IPS DF 6.9 (cell line): ENCODE measurements at regions not wholly inside any gene's neighbourhood (a gene's known extent, or its start where the extent isn't known, plus 50 kb on each side); places are given as distances from the start of the nearest gene placed in this dataset.

Source experiments
- DNase-seq: peaks from one replicate; pipeline ENCODE4 v3.0.0-alpha.2; 2013; ENCODE audit warnings: low read depth, low spot score
- H3K27ac ChIP-seq: one replicate; pipeline ENCODE4 v1.5.1; 2013; ENCODE audit warnings: low read length, control low read depth
- H3K27me3 ChIP-seq: 2 replicates; pipeline ENCODE4 v1.6.1; 2013; ENCODE audit warnings: mild to moderate bottlenecking, low read length; ENCODE audit not compliant: control insufficient read depth, insufficient read depth
- H3K36me3 ChIP-seq: 2 replicates; pipeline ENCODE4 v1.6.1; 2013; ENCODE audit warnings: low read length; ENCODE audit not compliant: control insufficient read depth, insufficient read depth
- H3K4me1 ChIP-seq: 2 replicates; pipeline ENCODE4 v1.6.1; 2013; ENCODE audit warnings: low read length; ENCODE audit not compliant: control insufficient read depth, insufficient read depth
- H3K4me3 ChIP-seq: 2 replicates; pipeline ENCODE4 v1.5.1; 2013; ENCODE audit warnings: mild to moderate bottlenecking, low read length
- H3K9me3 ChIP-seq: 2 replicates; pipeline ENCODE4 v1.6.1; 2013; ENCODE audit warnings: low read length, inconsistent platforms; ENCODE audit not compliant: control insufficient read depth, insufficient read depth
- WGBS: extraction: QIAGEN DNeasy Blood & Tissue Kit; methylation state at CpG from one replicate; pipeline ENCODE4 v1.1.7; 2013; ENCODE audit warnings: mixed read lengths, missing lambda C conversion rate; ENCODE audit not compliant: insufficient read length, insufficient coverage; 5-methylcytosine and 5-hydroxymethylcytosine counted together

DNA sequence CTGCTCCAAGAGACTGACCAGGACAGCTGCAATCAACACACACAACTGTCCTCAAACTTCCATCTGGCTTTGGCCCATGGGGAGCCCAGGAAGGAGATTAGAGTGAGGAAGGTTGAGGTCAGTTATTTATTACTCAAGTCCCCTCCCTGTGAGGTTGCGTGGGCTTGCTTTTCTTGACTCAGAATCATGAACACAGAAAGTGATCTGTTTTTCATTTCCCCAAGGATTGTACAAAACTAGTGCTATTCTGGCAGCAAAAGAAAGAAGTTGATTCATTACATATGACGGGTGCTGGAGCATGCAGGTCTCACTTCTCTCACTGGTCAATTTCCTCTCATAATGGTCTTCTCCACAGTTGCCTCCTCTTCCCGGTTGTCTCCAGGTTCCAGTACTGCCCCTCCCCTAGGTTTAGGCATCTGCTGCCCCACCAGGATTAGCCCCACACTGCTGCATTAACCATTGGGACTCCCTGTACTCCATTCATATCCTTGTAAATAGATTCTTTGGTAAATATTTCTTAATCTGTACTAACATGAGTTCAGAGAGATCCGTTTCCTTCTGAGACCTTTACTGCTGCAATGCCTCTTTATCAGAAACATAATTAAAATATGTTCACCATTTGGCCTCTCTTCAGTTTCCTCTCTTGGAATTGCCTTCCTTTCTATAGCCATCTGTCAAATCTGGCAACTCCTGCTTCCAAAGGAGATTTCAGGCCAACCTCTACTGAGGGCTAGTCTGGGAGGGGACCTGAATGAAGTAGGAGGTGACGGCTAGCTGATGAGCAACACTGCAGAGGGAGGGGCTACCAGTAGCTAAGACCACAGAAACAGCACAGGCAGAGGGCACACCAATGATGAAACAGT lies 888.8 kb downstream of the QKI start:
- H3K9me3 ChIP-seq: no peaks in the 10 kb centered on the region
- H3K4me3 ChIP-seq: no peak overlapping the region
- no CpG with 5 or more reads among the region's 5 CpGs for WGBS
- DNase-seq: no peak
- no peak overlapping the region for H3K27ac ChIP-seq
- no peaks in the 10 kb centered on the region for H3K27me3 ChIP-seq
- H3K4me1 ChIP-seq: no peaks in the 10 kb centered on the region
- no peaks in the 10 kb centered on the region for H3K36me3 ChIP-seq

DNA sequence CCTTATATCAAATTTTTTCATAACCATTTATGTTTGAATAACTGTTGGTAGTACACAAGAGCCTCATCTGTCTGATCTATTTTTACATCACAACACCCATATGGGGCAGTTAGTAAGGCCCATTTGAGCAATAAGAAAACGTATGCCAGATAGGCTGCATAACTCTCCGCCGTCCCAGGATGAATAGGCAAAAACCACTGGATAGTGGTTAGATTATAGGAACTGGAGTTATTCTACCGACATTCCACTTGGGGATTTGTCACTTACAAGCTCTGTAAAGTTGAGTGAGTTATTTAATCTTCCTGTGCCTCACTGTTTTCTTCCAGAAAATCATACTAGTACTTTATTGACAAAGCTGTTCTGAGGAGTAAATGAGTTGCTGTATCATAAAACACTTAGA lies 881.9 kb downstream of the QKI start:
- Histone ChIP-seq H3K36me3 (no peaks in the 10 kb centered on the region), H3K4me1 (no peaks in the 10 kb centered on the region), H3K4me3 (no peak overlapping the region), H3K27ac (no peak overlapping the region), H3K9me3 (no peaks in the 10 kb centered on the region; the same call in 1 of the 2 replicates), H3K27me3 (no peaks in the 10 kb centered on the region)
- DNase-seq: no peak
- WGBS: no CpG with 5 or more reads among the region's 4 CpGs

- Histone ChIP-seq H3K27ac (no peak overlapping the region), H3K4me3 (no peak overlapping the region), H3K36me3 (no peaks in the 10 kb centered on the region), H3K9me3 (no peaks in the 10 kb centered on the region; the same call in 1 of the 2 replicates), H3K27me3 (no peaks in the 10 kb centered on the region), H3K4me1 (no peaks in the 10 kb centered on the region)
- DNase-seq: no peak
- no CpG with 5 or more reads among the region's 9 CpGs for WGBS
Observed at GRCh38 chr6:164294047-164294784, 879.7 kb downstream of the QKI start.

DNA sequence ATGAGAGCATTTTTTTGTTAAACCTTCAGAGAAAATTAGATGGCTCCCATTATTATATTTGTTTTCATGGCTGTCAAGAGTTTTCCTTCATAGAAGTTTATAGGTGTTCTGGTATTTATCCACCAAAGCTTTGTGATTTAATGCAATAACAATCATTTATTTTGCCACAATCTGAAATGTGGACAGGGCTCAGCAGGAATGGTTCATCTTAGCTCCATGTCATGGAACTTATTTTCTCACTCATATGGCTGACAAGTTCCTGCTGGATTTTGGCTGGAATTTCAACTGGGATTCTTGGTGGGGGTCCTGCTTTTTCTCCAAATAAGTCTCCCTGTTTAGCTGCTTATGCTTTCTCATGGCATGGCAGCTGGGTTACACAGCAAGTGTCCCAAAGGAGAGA lies 876.7 kb downstream of the QKI start:
- Histone ChIP-seq H3K9me3 (no peaks in the 10 kb centered on the region; the same call in 1 of the 2 replicates), H3K36me3 (no peaks in the 10 kb centered on the region), H3K4me1 (no peaks in the 10 kb centered on the region), H3K27me3 (no peaks in the 10 kb centered on the region), H3K4me3 (no peak overlapping the region), H3K27ac (no peak overlapping the region)
- DNase-seq: no peak

DNA sequence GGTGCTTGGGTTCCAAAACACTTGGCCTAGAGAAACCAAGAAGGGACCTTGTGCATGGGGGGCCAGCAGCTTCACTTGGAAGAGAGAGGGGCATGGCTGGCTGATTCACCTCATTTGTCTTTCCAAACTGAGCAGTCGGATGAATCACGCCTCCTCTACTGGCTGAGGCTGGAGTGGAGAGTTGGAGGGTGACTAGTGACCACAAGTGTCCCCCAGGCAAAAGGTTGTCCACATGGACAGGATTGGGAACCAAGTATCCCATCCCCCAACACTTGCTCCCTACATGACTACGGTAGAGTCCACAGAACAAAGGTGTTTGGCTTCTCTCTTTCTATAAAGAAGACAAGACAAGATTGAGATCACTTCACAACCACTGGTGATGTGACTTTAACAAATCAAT lies 875.6 kb downstream of the QKI start:
- no CpG with 5 or more reads among the region's 3 CpGs for WGBS
- DNase-seq: no peak
- no peak overlapping the region for H3K27ac ChIP-seq
- H3K9me3 ChIP-seq: no peaks in the 10 kb centered on the region; the same call in 1 of the 2 replicates
- no peaks in the 10 kb centered on the region for H3K27me3 ChIP-seq
- H3K36me3 ChIP-seq: no peaks in the 10 kb centered on the region
- no peak overlapping the region for H3K4me3 ChIP-seq
- H3K4me1 ChIP-seq: no peaks in the 10 kb centered on the region

DNA sequence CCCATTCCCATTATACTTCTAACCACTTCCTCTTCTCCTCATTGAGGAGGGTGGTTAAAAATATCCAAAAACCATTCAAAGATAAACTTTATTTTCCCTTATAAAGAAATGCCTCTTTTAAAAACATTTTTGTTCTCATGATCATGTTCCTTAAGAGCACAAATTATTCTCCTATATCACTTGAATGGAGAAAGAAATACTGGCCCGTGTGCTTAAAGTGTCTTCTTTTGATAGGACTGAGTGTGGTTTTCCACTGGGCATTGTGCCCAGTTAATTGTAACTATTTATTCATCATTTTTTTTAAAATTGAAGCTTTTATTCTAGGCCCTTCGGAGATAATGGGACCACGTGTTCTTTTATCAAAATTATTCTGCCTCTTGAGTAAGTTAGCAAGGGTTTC lies 871.5 kb downstream of the QKI start:
- no peak for DNase-seq
- no CpG with 5 or more reads among the region's 3 CpGs for WGBS
- H3K4me1 ChIP-seq: no peaks in the 10 kb centered on the region
- H3K36me3 ChIP-seq: no peaks in the 10 kb centered on the region
- no peaks in the 10 kb centered on the region for H3K27me3 ChIP-seq
- H3K4me3 ChIP-seq: no peak overlapping the region
- no peak overlapping the region for H3K27ac ChIP-seq
- H3K9me3 ChIP-seq: no peaks in the 10 kb centered on the region; the same call in 1 of the 2 replicates

GRCh38 chr6:164283574-164283973 lies 869.1 kb downstream of the QKI start:
- Histone ChIP-seq H3K27me3 (no peaks in the 10 kb centered on the region), H3K36me3 (no peaks in the 10 kb centered on the region), H3K27ac (no peak overlapping the region), H3K4me1 (no peaks in the 10 kb centered on the region), H3K9me3 (no peaks in the 10 kb centered on the region; the same call in 1 of the 2 replicates), H3K4me3 (no peak overlapping the region)
- WGBS: no CpG with 5 or more reads among the region's 5 CpGs
- no peak for DNase-seq

GRCh38 chr6:164276211-164276610 lies 861.7 kb downstream of the QKI start:
- H3K27me3 ChIP-seq: no peaks in the 10 kb centered on the region
- H3K4me3 ChIP-seq: no peak overlapping the region
- no peaks in the 10 kb centered on the region for H3K9me3 ChIP-seq
- no peak overlapping the region for H3K27ac ChIP-seq
- H3K36me3 ChIP-seq: no peaks in the 10 kb centered on the region
- no CpG with 5 or more reads among the region's 1 CpG for WGBS
- no peak for DNase-seq
- H3K4me1 ChIP-seq: no peaks in the 10 kb centered on the region; the same call in 1 of the 2 replicates

- Histone ChIP-seq H3K4me1 (no peaks in the 10 kb centered on the region; the same call in 1 of the 2 replicates), H3K27me3 (no peaks in the 10 kb centered on the region), H3K9me3 (no peaks in the 10 kb centered on the region), H3K36me3 (no peaks in the 10 kb centered on the region), H3K4me3 (no peak overlapping the region), H3K27ac (no peak overlapping the region)
- no CpG with 5 or more reads among the region's 1 CpG for WGBS
- DNase-seq: no peak
Observed at GRCh38 chr6:164275773-164276172, 861.3 kb downstream of the QKI start.

- no peaks in the 10 kb centered on the region for H3K36me3 ChIP-seq
- H3K27me3 ChIP-seq: no peaks in the 10 kb centered on the region
- DNase-seq: no peak
- no peaks in the 10 kb centered on the region; the same call in 1 of the 2 replicates for H3K4me1 ChIP-seq
- no peak overlapping the region for H3K27ac ChIP-seq
- no peaks in the 10 kb centered on the region for H3K9me3 ChIP-seq
- no CpG with 5 or more reads among the region's 2 CpGs for WGBS
- H3K4me3 ChIP-seq: no peak overlapping the region
Observed at GRCh38 chr6:164274493-164274892, 860.0 kb downstream of the QKI start.
